H1 (cell line): ENCODE measurements at regions not wholly inside any gene's neighbourhood (a gene's known extent, or its start where the extent isn't known, plus 50 kb on each side); places are given as distances from the start of the nearest gene placed in this dataset.

Experiments used
- CREB1 ChIP-seq: IDR thresholded peaks from 2 replicates; pipeline ENCODE4 v1.6.1; 2012; ENCODE audit warnings: inconsistent platforms
- CTCF ChIP-seq, 3 experiments: IDR thresholded peaks; 1 replicate in 2 of 3; 2 replicates in 1 of 3; pipeline versions ENCODE4 v1.5.1 to v1.6.1; 2011; ENCODE audit warnings: low read length in 3 of 3, mild to moderate bottlenecking in 3 of 3, inconsistent platforms in 2 of 3, low read depth in 1 of 3, moderate library complexity in 1 of 3; ENCODE audit not compliant: insufficient read depth in 1 of 3; ENCODE audit errors: control extremely low read depth in 1 of 3
- GABPA ChIP-seq: IDR thresholded peaks from 2 replicates; pipeline ENCODE4 v1.6.1; 2011; ENCODE audit warnings: mild to moderate bottlenecking, low read length, moderate library complexity, borderline replicate concordance; ENCODE audit not compliant: insufficient read depth
- RAD21 ChIP-seq, 2 experiments: IDR thresholded peaks in 1 of 2; conservative IDR thresholded peaks in 1 of 2; 2 replicates each; pipeline ENCODE4 v1.6.1; 2011; ENCODE audit warnings: low read depth in 2 of 2, low read length in 2 of 2, improper control_type of control experiment in 1 of 2, inconsistent platforms in 1 of 2, mild to moderate bottlenecking in 1 of 2, moderate library complexity in 1 of 2
- SP1 ChIP-seq: IDR thresholded peaks from 2 replicates; pipeline ENCODE4 v1.6.1; 2011; ENCODE audit warnings: low read depth, low read length
- TF ChIP-seq, protein P1 (sequence below): IDR thresholded peaks from 2 replicates; pipeline ENCODE4 v1.6.1; 2012; ENCODE audit warnings: inconsistent platforms

- TF ChIP-seq GABPA (no peak), CTCF (IDR thresholded peaks at IDR 0.05; ENCODE audit: control extremely low read depth in 1 of 3, insufficient read depth in 1 of 3, low read depth in 1 of 3, low read length in 3 of 3) (no peak), SP1 (no peak), RAD21 (IDR thresholded peaks at IDR 0.05 in 1 of 2, conservative IDR thresholded peaks at IDR 0.05 in 1 of 2; ENCODE audit: low read depth in 2 of 2, low read length in 2 of 2) (no peak), CREB1 (no peak)
- TF ChIP-seq, protein P1, sequence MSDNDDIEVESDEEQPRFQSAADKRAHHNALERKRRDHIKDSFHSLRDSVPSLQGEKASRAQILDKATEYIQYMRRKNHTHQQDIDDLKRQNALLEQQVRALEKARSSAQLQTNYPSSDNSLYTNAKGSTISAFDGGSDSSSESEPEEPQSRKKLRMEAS: no peak
Observed at GRCh38 chr3:159150180-159150579, 348.3 kb downstream of the MFSD1 start.
